ENCODE measurements at regions not wholly inside any gene's neighbourhood (a gene's known extent, or its start where the extent isn't known, plus 50 kb on each side); places are given as distances from the start of the nearest gene placed in this dataset.
A peak's percentile ranks its signal among the peaks of the same experiment; 100 is the strongest.

DNA sequence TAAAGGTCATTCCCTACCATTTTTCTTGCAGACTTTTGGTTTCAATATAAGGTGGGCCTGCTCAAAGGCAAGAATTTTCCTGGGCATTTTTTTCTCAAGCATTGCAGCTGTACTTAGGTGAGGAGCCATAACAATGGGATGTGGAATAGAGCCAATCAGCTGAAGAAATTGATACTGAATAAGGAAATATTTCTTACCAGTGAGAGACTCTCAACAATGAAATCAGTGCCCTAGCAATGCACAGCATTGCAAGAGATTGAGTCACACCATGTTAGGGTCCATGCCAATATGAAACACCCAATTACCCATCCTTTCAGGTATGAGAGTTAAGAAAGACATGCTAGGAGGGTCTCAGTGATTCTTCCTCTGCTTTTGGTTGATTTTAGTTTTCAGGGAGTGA lies 237.6 kb downstream of the SOX9 start:
- POLR2A ChIA-PET = no interaction called here
- H3K4me1 Mint-ChIP-seq = no peaks in the 10 kb centered on the region
- no peak for DNase-seq

DNA sequence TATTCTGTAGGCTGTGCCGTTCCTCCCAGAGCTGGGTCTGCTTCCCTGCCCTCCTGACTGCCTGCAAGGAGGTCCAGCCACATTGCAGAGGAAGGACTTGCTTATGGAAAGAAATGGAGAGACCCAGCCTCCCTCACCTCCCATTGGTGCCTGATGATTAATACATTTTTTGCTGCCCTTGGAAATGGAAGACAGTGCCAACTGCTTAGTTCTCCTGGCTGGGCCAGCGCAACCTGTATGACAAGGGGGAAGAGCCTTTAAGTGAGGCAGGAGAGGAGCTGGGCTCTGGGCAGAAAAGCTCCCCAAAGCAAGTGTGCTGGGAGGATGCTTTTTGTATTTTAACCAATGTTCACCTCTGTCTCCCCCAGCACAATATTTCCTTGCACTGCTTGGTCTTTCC lies 238.5 kb downstream of the SOX9 start:
- no peak for ATAC-seq
- Mint-ChIP-seq H3K36me3 (peaks cover 0 to 8% (median 0%) of the 10 kb centered on the region in 3 donors), H3K27me3 (peaks cover 0 to 13% (median 0%) of the 10 kb centered on the region in 5 donors), H3K4me1 (no peaks in the 10 kb centered on the region), H3K9me3 (peaks cover 0 to 15% (median 10%) of the 10 kb centered on the region in 9 donors), H3K4me3 (no peak overlapping the region), H3K27ac (no peak overlapping the region)
- POLR2A ChIA-PET = no interaction called here
- no peak for DNase-seq

More for the DNA sequence above, 237.6 kb downstream of the SOX9 start:
- peaks cover 0 to 13% (median 0%) of the 10 kb centered on the region in 3 donors for H3K36me3 Mint-ChIP-seq
- no peak for ATAC-seq
- peaks cover 0 to 11% (median 4%) of the 10 kb centered on the region in 5 donors for H3K27me3 Mint-ChIP-seq
- peaks cover 0 to 19% (median 10%) of the 10 kb centered on the region in 9 donors for H3K9me3 Mint-ChIP-seq
- H3K4me3 Mint-ChIP-seq = no peak overlapping the region
- no peak overlapping the region for H3K27ac Mint-ChIP-seq

DNA sequence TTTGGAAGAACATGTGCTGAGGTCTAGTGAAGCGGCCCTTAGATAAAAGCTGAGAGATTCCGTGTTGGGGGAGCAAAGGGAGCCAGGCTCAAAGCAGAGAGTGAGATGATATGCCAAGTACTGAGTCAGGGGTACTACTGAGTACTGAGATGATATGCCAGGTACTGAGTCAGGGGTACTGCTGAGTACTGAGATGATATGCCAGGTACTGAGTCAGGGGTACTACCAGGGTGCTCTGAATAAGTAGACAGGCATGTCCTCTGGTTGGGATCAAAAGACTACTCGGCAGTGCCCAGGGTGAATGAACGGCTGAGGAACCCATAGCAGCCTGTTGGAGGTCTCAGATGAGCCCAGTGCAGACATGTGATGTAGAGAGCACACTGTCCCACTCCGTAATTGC lies 239.0 kb downstream of the SOX9 start:
- Mint-ChIP-seq H3K36me3 (peaks cover 0 to 6% (median 0%) of the 10 kb centered on the region in 3 donors), H3K27ac (no peak overlapping the region), H3K27me3 (peaks cover 0 to 18% (median 0%) of the 10 kb centered on the region in 5 donors), H3K4me3 (no peak overlapping the region), H3K4me1 (no peaks in the 10 kb centered on the region), H3K9me3 (peaks cover 0 to 15% (median 10%) of the 10 kb centered on the region in 9 donors)
- ATAC-seq (no peak), DNase-seq (no peak)
- POLR2A ChIA-PET = no interaction called here

DNA sequence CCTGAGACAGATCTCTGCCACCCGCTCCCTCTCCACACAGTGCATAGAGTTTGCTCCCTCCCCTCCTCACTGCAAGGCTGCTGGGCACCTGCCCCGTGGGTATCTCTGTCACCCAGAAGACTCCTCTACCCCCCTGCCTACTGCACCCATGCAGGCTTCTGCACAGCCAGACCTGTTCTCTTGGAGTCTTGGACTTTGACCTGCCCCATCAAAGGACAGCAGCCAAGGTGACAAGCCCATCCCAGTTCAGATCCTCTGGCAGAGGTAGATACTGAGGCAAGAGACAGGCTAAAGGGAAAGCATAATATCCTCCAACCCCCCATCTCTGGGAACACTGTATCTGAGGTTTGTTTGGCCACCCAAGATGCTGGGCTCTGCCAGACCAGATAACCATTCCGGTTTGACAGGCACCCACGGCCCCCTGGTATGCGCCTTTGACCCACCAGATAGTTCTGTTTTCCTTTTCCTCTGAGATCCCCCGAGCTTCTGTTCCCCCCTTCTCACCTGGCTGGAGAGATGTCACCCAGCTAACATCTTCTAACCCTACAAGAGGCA lies 239.6 kb downstream of the SOX9 start:
- peaks cover 0 to 13% (median 10%) of the 10 kb centered on the region in 9 donors for H3K9me3 Mint-ChIP-seq
- ATAC-seq (no peak), DNase-seq (no peak)
- no peak overlapping the region for H3K27ac Mint-ChIP-seq
- no peak overlapping the region for H3K4me3 Mint-ChIP-seq
- POLR2A ChIA-PET = no interaction called here
- peaks cover 0 to 6% (median 0%) of the 10 kb centered on the region in 3 donors for H3K36me3 Mint-ChIP-seq
- peaks cover 0 to 22% (median 0%) of the 10 kb centered on the region in 5 donors for H3K27me3 Mint-ChIP-seq
- H3K4me1 Mint-ChIP-seq = no peaks in the 10 kb centered on the region

DNA sequence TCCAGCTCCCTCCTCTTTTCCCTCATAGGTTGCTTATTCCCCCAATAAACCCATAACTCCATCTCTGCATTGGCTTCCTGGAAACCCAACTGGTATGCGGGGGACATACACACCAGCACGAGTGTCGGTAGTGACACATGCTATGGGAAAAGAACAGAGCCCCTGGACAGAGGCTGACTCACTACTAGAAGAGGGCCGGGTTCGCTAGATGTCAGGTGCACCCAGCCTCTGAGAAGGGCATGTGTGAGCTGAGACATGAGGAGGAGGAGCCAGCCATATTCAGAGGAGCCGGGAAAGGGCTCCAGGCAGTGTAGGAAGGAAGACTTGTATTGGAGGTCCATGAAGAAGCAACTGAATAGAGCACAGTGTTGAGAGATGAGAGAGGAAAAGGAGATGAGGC lies 241.1 kb downstream of the SOX9 start:
- DNase-seq = no peak
- H3K4me3 Mint-ChIP-seq = no peak overlapping the region

DNA sequence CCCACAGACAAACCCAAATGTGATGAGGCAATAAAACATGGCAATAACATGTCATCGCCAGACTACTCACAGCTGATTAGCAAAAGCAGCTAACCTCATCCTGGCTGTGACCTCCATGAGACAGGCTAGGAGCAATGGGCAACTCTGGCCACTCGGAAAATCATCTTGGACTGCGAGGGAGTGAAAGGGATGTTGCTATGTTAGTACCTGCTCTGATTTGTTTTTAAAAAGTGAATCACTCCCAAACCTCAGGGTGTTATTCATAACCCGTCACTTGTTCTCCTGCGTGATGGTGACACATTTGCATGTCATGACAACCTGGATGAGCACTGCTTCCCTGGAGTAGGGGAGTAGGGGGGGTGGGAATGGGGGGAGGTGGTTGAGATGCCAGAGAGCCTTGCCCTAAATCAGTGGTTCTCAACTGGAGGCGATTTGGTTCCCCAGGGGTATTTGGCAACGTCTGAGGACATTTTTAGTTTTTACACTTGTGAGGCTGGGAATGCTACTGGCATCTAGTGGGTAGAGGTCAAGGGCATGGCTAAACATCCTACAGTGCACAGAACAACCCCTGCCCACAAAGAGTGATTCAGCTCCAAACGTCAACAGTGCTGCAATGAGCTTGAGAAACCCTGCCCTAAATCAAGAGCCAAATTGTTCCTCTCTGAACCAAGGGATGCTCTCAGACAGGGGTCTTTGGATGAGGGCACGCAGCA lies 241.7 kb downstream of the SOX9 start:
- POLR2A ChIA-PET = no interaction called here
- Mint-ChIP-seq H3K4me3 (no peak overlapping the region), H3K36me3 (peaks cover 0 to 6% (median 0%) of the 10 kb centered on the region in 3 donors), H3K4me1 (no peaks in the 10 kb centered on the region), H3K27ac (no peak overlapping the region), H3K27me3 (peaks cover 0 to 22% (median 0%) of the 10 kb centered on the region in 5 donors), H3K9me3 (peaks cover 0 to 9% (median 3%) of the 10 kb centered on the region in 9 donors)
- ATAC-seq (no peak), DNase-seq (no peak)

More for the DNA sequence above, 241.1 kb downstream of the SOX9 start:
- Mint-ChIP-seq H3K27ac (peak overlapping the region in 1 of 10 donors; percentile 68), H3K27me3 (peaks cover 0 to 22% (median 0%) of the 10 kb centered on the region in 5 donors), H3K36me3 (peaks cover 0 to 6% (median 0%) of the 10 kb centered on the region in 3 donors), H3K4me1 (no peaks in the 10 kb centered on the region), H3K9me3 (peaks cover 0 to 11% (median 5%) of the 10 kb centered on the region in 9 donors)
- POLR2A ChIA-PET = no interaction called here
- no peak for ATAC-seq

DNA sequence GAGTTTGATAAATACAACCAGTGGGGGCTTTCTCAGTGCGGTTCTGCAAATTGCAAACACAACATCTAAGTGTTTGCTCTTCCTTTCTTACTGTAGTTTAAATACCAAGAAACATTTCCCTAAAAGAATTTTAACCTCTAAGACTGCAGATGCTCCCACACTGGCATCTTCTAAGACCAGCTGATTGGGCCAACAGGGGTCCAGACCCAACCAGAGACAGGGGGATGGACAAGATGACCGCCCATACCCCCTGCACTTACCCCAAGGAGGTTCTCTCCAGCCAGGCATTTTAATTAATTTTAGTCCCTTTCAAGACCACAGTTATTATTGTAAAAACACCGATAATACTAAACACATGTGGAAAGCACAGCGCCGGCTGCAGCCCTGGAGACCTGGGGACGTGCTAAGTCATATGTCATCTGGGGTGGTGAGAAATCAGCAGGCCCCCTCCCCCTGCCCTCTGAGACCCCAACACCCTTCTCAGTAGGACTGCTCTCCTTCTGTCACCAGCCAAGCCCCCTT lies 242.3 kb downstream of the SOX9 start:
- Mint-ChIP-seq H3K27me3 (peaks cover 0 to 22% (median 0%) of the 10 kb centered on the region in 5 donors), H3K36me3 (peaks cover 0 to 6% (median 0%) of the 10 kb centered on the region in 3 donors), H3K4me3 (no peak overlapping the region), H3K27ac (no peak overlapping the region), H3K4me1 (no peaks in the 10 kb centered on the region), H3K9me3 (peaks cover 0 to 9% (median under 1%) of the 10 kb centered on the region in 9 donors)
- ATAC-seq (no peak), DNase-seq (no peak)
- POLR2A ChIA-PET = no interaction called here

DNA sequence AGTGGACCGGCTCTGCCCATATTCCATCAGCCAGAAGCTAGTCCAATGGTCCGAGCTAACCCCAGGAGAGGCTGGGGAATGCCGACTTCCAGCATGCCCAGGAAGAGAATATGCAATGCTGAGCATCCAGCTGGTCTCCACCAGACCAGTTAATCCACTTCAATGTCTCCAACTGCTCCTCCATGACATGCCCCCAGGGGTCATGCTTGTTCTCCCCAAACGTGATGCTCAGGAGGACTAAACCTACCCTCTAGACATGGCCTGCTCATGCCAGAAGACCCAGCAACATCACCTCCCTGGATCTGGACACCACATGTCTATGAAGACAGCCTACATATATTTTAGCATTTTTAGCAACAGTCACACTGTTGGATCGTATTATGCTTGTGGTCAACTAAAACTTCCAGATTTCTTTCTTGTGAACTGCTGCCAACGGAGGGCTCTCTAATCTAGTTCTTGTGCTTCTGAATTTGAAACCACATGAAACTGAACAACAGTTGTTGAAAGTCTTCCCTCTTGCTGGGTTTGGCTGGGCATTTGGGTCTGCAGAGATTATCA lies 245.1 kb downstream of the SOX9 start:
- Mint-ChIP-seq H3K27ac (no peak overlapping the region), H3K4me1 (no peaks in the 10 kb centered on the region), H3K27me3 (peaks cover 0 to 22% (median 0%) of the 10 kb centered on the region in 5 donors), H3K36me3 (peaks cover 0 to 6% (median 0%) of the 10 kb centered on the region in 3 donors), H3K9me3 (peaks cover 0 to 6% (median 0%) of the 10 kb centered on the region in 9 donors), H3K4me3 (no peak overlapping the region)
- POLR2A ChIA-PET = no interaction called here
- DNase-seq (no peak), ATAC-seq (no peak)

DNA sequence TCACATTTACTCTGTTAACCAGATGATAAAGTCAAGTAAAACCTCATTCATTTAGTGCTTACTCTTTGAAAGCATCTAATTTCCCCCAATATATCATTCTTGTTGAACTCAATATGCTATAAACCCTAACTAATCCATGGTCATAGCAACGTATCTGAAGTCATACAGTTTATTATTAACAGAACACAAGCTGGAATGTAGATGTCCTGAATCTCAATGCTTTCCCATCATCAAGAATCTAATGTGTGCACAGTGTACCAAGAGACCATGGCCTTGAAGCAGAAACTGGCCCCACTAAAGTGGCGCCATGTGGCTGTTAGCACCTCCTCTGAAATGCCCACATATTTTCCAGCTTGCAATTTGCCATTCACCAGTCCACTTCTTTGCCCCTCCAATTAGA lies 245.8 kb downstream of the SOX9 start:
- ATAC-seq (no peak), DNase-seq (no peak)
- peaks cover 0 to 6% (median 0%) of the 10 kb centered on the region in 9 donors for H3K9me3 Mint-ChIP-seq
- POLR2A ChIA-PET = no interaction called here
- peaks cover 0 to 22% (median 0%) of the 10 kb centered on the region in 5 donors for H3K27me3 Mint-ChIP-seq
- no peak overlapping the region for H3K4me3 Mint-ChIP-seq
- H3K36me3 Mint-ChIP-seq = peaks cover 0 to 6% (median 0%) of the 10 kb centered on the region in 3 donors
- H3K27ac Mint-ChIP-seq = no peak overlapping the region
- H3K4me1 Mint-ChIP-seq = no peaks in the 10 kb centered on the region

DNA sequence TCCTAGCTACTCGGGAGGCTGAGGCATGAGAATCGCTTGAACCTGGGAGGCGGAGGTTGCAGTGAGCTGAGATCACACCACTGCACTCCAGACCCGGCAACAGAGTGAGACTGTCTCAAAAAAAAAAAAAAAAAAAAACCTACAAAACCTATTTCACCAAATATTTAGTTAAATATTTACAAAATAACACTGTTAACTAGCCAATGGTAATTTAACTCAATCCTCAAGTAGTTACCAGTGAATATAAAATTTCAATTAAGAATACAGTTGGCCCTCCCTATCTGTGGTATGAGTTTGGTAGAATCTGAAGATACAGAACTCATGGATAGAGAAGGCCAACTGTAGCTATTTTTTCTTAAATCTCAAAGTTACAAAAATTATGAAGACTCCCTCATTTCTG lies 247.4 kb downstream of the SOX9 start:
- POLR2A ChIA-PET = no interaction called here

DNA sequence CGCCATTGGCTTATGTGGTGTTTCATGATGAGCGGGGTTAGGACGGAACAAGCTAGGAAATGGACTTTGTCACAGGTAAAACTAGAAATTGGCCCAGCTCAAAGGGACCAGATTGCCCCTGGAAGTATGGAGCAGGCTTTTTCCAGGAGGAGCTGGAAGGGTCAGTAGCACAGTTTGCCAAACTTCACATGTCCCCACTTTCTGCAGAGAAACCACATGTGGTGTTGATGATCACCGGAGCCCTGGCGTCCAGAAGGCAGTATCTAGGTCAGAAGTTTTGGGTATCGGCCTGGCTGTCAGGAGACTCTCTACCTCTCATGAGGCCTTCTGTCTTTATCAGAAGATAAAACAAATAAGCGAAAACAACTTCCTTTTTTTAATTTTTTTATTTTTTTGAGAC lies 248.5 kb downstream of the SOX9 start:
- no peak overlapping the region for H3K4me3 Mint-ChIP-seq
- peaks cover 0 to 8% (median 0%) of the 10 kb centered on the region in 5 donors for H3K27me3 Mint-ChIP-seq
- H3K4me1 Mint-ChIP-seq = no peaks in the 10 kb centered on the region
- H3K36me3 Mint-ChIP-seq = no peaks in the 10 kb centered on the region
- H3K27ac Mint-ChIP-seq = no peak overlapping the region
- H3K9me3 Mint-ChIP-seq = peaks cover 0 to 2% (median 0%) of the 10 kb centered on the region in 9 donors
- no peak for ATAC-seq
- POLR2A ChIA-PET = no interaction called here
- no peak for DNase-seq

More for the DNA sequence above, 247.4 kb downstream of the SOX9 start:
- ATAC-seq (no peak), DNase-seq (no peak)
- H3K9me3 Mint-ChIP-seq = peaks cover 0 to 2% (median 0%) of the 10 kb centered on the region in 9 donors
- H3K4me3 Mint-ChIP-seq = no peak overlapping the region
- no peaks in the 10 kb centered on the region for H3K36me3 Mint-ChIP-seq
- no peak overlapping the region for H3K27ac Mint-ChIP-seq
- peaks cover 0 to 19% (median 0%) of the 10 kb centered on the region in 5 donors for H3K27me3 Mint-ChIP-seq
- H3K4me1 Mint-ChIP-seq = no peaks in the 10 kb centered on the region

DNA sequence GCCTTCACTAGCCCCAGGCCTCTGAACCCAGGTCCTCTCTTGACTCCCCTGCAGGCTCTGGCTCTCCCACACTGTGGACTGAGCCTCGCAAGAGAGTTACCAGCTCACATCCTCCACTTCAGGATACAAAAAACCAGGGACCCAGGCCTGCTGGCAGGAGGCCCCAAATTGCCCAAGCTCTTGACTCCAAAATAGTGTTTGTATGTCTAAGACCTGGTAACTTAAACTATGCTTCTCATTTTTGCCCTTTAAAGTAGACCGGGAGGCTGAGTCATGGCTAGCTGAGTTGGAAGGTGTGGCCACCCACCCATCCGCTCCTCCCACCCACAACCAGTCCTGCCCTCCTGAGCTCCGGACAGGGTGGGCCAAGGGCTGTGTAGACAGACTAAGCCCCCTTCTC lies 250.0 kb downstream of the SOX9 start:
- Mint-ChIP-seq H3K4me3 (no peak overlapping the region), H3K4me1 (no peaks in the 10 kb centered on the region), H3K27me3 (no peaks in the 10 kb centered on the region), H3K9me3 (no peaks in the 10 kb centered on the region), H3K36me3 (no peaks in the 10 kb centered on the region), H3K27ac (no peak overlapping the region)
- DNase-seq (no peak), ATAC-seq (no peak)
- POLR2A ChIA-PET = no interaction called here

DNA sequence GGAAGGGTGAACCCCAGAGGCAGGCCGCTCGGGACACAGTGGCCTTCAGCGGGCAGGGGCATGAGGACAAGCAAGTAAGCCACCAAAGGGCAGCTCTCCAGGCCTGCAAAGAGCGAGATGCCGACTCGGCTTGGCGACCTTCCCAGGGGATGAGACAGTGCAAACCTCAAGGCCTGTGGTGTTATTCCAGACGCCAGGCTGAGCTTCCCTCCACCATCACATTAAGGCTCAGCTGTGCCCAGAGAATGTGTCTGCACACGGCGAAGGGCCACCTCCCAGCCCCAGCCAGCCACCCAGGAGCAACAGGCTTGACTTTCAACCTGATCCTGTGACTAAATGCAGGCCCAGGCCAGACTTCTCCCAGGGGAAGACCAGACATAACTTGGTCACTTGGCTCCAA lies 251.4 kb downstream of the SOX9 start:
- no peak overlapping the region for H3K27ac Mint-ChIP-seq
- no peaks in the 10 kb centered on the region for H3K36me3 Mint-ChIP-seq
- no peak for ATAC-seq
- no peaks in the 10 kb centered on the region for H3K4me1 Mint-ChIP-seq
- peaks cover 0 to 3% (median 0%) of the 10 kb centered on the region in 9 donors for H3K9me3 Mint-ChIP-seq
- H3K4me3 Mint-ChIP-seq = no peak overlapping the region
- POLR2A ChIA-PET = no interaction called here
- H3K27me3 Mint-ChIP-seq = peaks cover 0 to 6% (median 2%) of the 10 kb centered on the region in 5 donors
- DNase-seq = no peak

All from naive thymus-derived CD8-positive, alpha-beta T cell (primary cell).